ENCODE measurements at regions not wholly inside any gene's neighbourhood (a gene's known extent, or its start where the extent isn't known, plus 50 kb on each side); places are given as distances from the start of the nearest gene placed in this dataset.
"Not testable (repeated sequence)": the region's sequence is repeated elsewhere in the genome, so short reads cannot be mapped to it uniquely, and the experiment has no call there.

- no peak for TF ChIP-seq CTCF (IDR thresholded peaks at IDR 0.05; ENCODE audit: control insufficient read depth, insufficient read depth, low read depth, low read length, missing control alignments)
- DNase-seq (ENCODE audit: low read depth), result no peak
- no peak overlapping the region for H3K4me3 ChIP-seq (ENCODE audit: control insufficient read depth, low read depth, low read length)
These were observed 741.8 kb downstream of the TMEM121 start for GRCh38 chr14:106268013-106268727.

- DNase-seq (ENCODE audit: low read depth), result no peak
- H3K4me3 ChIP-seq (ENCODE audit: control insufficient read depth, low read depth, low read length), result no peak overlapping the region
- TF ChIP-seq CTCF (IDR thresholded peaks at IDR 0.05; ENCODE audit: control insufficient read depth, insufficient read depth, low read depth, low read length, missing control alignments), result no peak
These were observed 742.6 kb downstream of the TMEM121 start for GRCh38 chr14:106269029-106269428.

- DNase-seq (ENCODE audit: low read depth), result no peak
- TF ChIP-seq CTCF (IDR thresholded peaks at IDR 0.05; ENCODE audit: control insufficient read depth, insufficient read depth, low read depth, low read length, missing control alignments), result no peak
- H3K4me3 ChIP-seq (ENCODE audit: control insufficient read depth, low read depth, low read length), result no peak overlapping the region
These were observed 743.2 kb downstream of the TMEM121 start for GRCh38 chr14:106269451-106270204.

GRCh38 chr14:106270476-106271121 is 744.2 kb downstream of the TMEM121 start:
- not testable (repeated sequence) for DNase-seq (ENCODE audit: low read depth)

GRCh38 chr14:106276326-106277267 is 750.2 kb downstream of the TMEM121 start:
- no peak overlapping the region for H3K4me3 ChIP-seq (ENCODE audit: control insufficient read depth, low read depth, low read length)
- TF ChIP-seq CTCF (IDR thresholded peaks at IDR 0.05; ENCODE audit: control insufficient read depth, insufficient read depth, low read depth, low read length, missing control alignments), result no peak
- DNase-seq (ENCODE audit: low read depth), result no peak

More at GRCh38 chr14:106270476-106271121, 744.2 kb downstream of the TMEM121 start:
- not testable (repeated sequence) for H3K4me3 ChIP-seq (ENCODE audit: control insufficient read depth, low read depth, low read length)

GRCh38 chr14:106277503-106277902 is 751.1 kb downstream of the TMEM121 start:
- no peak overlapping the region for H3K4me3 ChIP-seq (ENCODE audit: control insufficient read depth, low read depth, low read length)
- no peak for DNase-seq (ENCODE audit: low read depth)
- TF ChIP-seq CTCF (IDR thresholded peaks at IDR 0.05; ENCODE audit: control insufficient read depth, insufficient read depth, low read depth, low read length, missing control alignments), result no peak
